HG03064 (cell line): ENCODE measurements at regions not wholly inside any gene's neighbourhood (a gene's known extent, or its start where the extent isn't known, plus 50 kb on each side); places are given as distances from the start of the nearest gene placed in this dataset.
"Not testable (repeated sequence)": the region's sequence is repeated elsewhere in the genome, so short reads cannot be mapped to it uniquely, and the experiment has no call there.

Experiments
- ATAC-seq: cut with Tn5 transposase; IDR thresholded peaks from one replicate; pipeline ENCODE4 v1.9.1; 2021; ENCODE audit warnings: low read depth; ENCODE audit not compliant: unreplicated experiment

GRCh38 chr6:90701926-90702325 lies 115.1 kb upstream of the MAP3K7 start:
- no peak for ATAC-seq

DNA sequence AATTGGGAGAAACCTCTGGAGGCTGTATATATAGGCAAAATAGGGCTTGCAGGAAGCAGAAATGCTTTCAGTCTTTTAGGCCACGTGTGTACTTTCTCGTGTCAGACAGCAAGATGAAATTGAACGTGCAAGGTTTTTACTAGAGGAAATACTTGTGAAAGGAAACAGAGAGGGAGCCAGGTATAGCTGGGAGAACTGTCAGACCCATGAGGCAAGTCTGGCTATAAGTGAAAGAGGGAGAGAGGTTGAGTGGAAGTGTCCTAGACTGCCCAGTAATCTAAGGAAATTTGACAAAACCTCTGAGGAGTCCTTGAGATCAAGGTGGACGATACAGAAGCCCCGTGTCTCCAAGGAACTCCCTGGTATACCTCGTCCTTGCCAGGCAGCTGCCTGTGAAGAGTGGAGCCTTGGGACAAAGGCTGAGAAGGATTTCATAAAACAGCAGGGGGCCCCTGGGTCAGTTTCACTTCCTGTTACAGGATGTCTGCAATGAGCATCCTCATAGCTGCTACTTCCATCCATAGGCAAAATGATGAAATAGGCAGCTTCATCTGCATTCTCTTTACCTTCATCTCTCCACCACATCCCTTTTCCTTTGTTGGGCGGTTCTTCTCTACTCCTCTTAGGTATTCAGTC lies 114.4 kb upstream of the MAP3K7 start:
- no peak for ATAC-seq

DNA sequence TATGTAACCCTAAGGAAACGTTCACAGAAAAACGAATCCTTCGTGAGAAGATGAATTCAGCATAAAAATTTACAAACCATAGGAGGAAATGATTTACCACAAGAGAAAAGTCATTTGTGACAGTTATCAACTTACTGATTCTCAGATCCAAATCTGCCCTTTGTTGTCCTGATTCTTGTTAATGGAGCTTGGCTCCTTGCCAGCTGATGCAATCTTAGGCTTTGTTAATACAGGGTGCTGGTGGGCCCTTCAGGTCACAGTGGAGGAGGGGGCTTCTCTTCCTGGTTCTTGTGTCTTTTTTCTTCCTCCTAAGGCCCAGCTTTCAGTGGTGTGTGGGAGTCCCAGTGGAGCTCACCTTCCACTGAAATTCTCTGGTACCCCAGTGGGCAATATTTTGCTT lies 108.4 kb upstream of the MAP3K7 start:
- no peak for ATAC-seq

DNA sequence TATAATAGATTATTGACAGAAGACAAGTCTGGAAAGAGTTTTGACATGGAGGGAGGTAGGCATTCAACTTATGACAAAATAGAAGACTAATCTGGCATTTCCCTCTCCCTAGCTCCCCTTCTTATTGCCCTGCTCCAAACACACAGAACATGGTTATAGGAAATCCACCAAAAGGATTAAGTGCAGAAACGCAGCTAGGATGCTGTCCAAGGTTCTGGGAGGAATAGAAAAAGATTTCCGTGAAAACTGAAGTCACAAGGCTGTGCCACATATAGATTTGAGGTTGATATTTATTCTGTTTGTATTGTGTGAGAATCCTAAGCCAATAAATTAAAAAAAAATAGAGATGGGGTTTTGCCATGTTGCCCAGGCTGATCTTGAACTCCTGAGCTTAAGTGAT lies 107.9 kb upstream of the MAP3K7 start:
- ATAC-seq: no peak

DNA sequence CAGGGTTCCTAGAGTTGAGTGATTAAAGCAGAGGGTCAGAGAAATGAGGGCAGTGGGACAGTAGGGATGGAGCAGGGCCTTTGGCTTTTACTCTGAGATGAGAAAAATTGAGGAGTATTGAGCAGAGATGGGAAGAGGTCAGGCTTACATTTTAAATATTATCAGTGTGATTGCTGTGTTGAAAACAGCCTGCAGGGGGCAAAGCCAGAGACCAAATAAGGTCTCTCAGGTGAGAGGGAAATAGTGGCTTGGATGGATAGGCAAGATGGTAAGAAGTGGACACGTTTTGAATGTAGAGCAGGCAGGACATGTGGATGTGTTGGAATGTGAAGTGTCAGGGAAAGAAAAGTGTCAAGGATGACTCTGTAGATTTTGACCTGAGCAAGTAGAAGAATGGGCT lies 105.0 kb upstream of the MAP3K7 start:
- ATAC-seq: no peak

- ATAC-seq: no peak
Measured at GRCh38 chr6:90689172-90689571, 102.3 kb upstream of the MAP3K7 start.

- no peak for ATAC-seq
Measured at GRCh38 chr6:90687775-90688380, 101.0 kb upstream of the MAP3K7 start.

- ATAC-seq: no peak
Measured at GRCh38 chr6:90681863-90682262, 95.0 kb upstream of the MAP3K7 start.

GRCh38 chr6:90678049-90678779 lies 91.3 kb upstream of the MAP3K7 start:
- ATAC-seq: no peak

DNA sequence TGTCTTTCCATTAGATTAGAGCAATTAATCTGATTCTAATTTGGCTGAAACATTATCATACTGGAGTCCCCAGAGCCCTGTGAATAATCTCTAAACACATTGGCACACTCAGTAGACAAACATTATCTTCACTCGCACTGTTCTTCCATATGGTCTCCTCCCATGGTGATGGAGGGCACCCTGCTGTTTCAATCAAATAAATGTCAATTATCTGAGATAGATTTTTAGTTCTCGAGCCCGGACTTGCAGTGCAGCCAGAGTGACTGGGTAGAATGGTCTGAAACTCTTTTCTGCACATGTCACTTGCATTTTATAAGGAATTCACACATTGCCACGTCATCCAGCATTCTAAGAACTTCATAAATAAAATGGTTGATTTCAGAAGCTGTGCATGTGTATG lies 90.6 kb upstream of the MAP3K7 start:
- no peak for ATAC-seq

GRCh38 chr6:90676516-90677300 lies 89.8 kb upstream of the MAP3K7 start:
- ATAC-seq: no peak

DNA sequence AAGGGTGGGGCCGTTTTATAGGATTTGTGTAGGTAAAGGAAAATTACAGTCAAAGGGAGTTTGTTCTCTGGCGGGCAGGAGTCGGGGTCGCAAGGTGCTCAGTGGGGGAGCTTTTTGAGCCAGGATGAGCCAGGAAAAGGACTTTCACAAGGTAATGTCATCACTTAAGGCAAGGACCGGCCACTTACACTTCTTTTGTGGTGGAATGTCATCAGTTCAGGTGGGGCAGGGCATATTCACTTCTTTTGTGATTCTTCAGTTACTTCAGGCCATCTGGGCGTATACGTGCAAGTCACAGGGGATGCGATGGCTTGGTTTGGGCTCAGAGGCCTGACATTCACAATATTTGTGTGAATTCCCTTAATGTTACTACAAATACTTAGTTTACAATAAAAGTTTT lies 88.2 kb upstream of the MAP3K7 start:
- ATAC-seq: not testable (repeated sequence)

DNA sequence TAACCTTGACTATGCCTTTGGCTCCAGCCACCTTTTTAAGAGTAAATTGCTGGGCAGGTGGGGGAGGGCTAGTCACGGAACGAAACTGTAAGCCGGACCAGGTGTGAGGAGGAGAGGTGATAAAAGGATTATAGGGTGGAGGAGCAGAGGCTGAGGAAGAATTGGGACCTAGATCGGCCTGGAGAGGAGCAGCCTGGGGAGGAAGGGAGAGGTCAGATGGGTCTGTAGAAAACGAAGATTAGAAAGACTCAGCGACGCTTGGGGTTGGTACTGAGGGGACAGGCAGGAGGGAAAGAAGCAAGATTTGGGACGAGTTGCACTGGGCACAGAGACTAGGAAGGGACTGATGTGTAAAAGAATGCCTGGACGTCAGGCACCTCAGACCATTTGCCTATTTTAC lies 87.2 kb upstream of the MAP3K7 start:
- ATAC-seq: not testable (repeated sequence)

- no peak for ATAC-seq
Measured at GRCh38 chr6:90669846-90670245, 83.0 kb upstream of the MAP3K7 start.

DNA sequence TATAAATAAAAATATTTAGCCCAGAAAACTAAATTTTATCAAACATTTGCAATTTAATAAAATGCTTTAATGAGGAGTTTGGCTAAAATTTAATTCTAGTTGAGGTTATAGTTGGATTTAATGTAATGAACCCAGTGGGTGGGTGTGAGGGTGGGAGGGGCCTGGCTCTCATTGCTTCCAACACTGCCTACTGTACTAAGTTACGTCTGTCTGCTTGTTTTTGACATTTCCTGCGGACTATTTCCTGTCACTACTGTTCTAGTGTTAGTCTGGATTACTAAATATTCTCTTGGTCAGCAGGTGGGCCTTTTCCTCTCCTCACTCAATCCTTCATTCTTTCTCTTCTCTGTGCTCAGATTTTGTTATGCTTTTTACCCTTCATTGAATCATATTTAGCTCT lies 82.5 kb upstream of the MAP3K7 start:
- no peak for ATAC-seq

GRCh38 chr6:90668141-90668540 lies 81.3 kb upstream of the MAP3K7 start:
- ATAC-seq: no peak

DNA sequence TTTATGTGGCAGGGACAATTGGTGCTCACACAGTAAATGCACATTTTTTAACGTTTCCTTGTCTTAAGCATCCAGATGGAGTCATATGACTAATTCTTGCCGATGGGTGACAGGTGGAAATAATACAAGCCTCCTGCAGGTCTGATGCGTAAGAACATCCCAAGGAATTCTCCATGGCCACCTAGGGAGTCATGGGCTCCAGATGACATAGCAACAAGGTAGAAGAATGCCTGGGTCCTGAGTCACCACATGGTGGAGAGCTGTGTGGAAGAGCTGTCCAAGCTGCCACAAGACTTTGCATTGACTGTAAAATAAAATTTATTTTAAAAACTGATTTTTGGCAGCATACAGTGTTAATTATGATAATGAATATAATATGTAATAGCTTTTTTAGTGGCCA lies 77.0 kb upstream of the MAP3K7 start:
- ATAC-seq: no peak

- ATAC-seq: no peak
Measured at GRCh38 chr6:90663106-90663505, 76.2 kb upstream of the MAP3K7 start.

- ATAC-seq: no peak
Measured at GRCh38 chr6:90660931-90661330, 74.1 kb upstream of the MAP3K7 start.

DNA sequence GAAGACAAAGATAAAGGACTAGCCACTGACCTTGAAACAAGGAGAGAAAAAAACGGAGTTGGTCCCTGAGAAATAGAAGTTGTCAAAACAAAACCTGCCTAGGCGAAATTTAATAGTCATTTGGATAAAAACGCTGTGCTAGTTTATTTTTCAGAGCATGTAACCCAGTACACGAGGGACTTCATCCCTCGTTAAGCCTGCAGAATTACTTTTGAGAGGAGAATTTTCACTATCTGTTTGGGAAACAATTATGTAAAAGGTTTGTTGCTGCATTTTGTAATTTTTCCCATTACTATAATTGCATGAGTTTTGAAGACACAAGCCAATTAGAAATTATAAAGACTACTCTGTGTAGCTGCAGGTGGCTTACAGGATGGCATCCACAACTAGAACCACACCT lies 71.6 kb upstream of the MAP3K7 start:
- no peak for ATAC-seq

- no peak for ATAC-seq
Measured at GRCh38 chr6:90656325-90656724, 69.5 kb upstream of the MAP3K7 start.
